ENCODE measurements at regions not wholly inside any gene's neighbourhood (a gene's known extent, or its start where the extent isn't known, plus 50 kb on each side); places are given as distances from the start of the nearest gene placed in this dataset.

- no peak for DNase-seq
Observed at GRCh38 chr2:58545300-58546280, 304.5 kb upstream of the FANCL start.

- no peak for DNase-seq
Observed at GRCh38 chr2:58543442-58543841, 302.3 kb upstream of the FANCL start.

- DNase-seq = no peak
Observed at GRCh38 chr2:58541511-58541910, 300.4 kb upstream of the FANCL start.

GRCh38 chr2:58540681-58541080 is 299.6 kb upstream of the FANCL start:
- no peak for DNase-seq

- no peak for DNase-seq
Observed at GRCh38 chr2:58539973-58540372, 298.8 kb upstream of the FANCL start.

GRCh38 chr2:58535990-58536389 is 294.9 kb upstream of the FANCL start:
- no peak for DNase-seq

- no peak for DNase-seq
Observed at GRCh38 chr2:58535182-58535581, 294.1 kb upstream of the FANCL start.

GRCh38 chr2:58533376-58533775 is 292.3 kb upstream of the FANCL start:
- DNase-seq = no peak

- DNase-seq = no peak
Observed at GRCh38 chr2:58532641-58533040, 291.5 kb upstream of the FANCL start.

- DNase-seq = no peak
Observed at GRCh38 chr2:58527647-58528046, 286.5 kb upstream of the FANCL start.

GRCh38 chr2:58521803-58522554 is 280.9 kb upstream of the FANCL start:
- DNase-seq = no peak

GRCh38 chr2:58520903-58521302 is 279.8 kb upstream of the FANCL start:
- no peak for DNase-seq

- DNase-seq = no peak
Observed at GRCh38 chr2:58517881-58518280, 276.8 kb upstream of the FANCL start.

- no peak for DNase-seq
Observed at GRCh38 chr2:58516695-58517094, 275.6 kb upstream of the FANCL start.

GRCh38 chr2:58515827-58516573 is 274.9 kb upstream of the FANCL start:
- no peak for DNase-seq

GRCh38 chr2:58514252-58514651 is 273.1 kb upstream of the FANCL start:
- DNase-seq = no peak

GRCh38 chr2:58512878-58513277 is 271.8 kb upstream of the FANCL start:
- no peak for DNase-seq

GRCh38 chr2:58508006-58508405 is 266.9 kb upstream of the FANCL start:
- DNase-seq = no peak

- DNase-seq = no peak
Observed at GRCh38 chr2:58503918-58504317, 262.8 kb upstream of the FANCL start.

- DNase-seq = no peak
Observed at GRCh38 chr2:58502931-58503330, 261.8 kb upstream of the FANCL start.

GRCh38 chr2:58501371-58502160 is 260.4 kb upstream of the FANCL start:
- no peak for DNase-seq

GRCh38 chr2:58497168-58497567 is 256.0 kb upstream of the FANCL start:
- no peak for DNase-seq
